Right lobe of liver (tissue), 6 donors: ENCODE measurements at regions not wholly inside any gene's neighbourhood (a gene's known extent, or its start where the extent isn't known, plus 50 kb on each side); places are given as distances from the start of the nearest gene placed in this dataset.
A peak's percentile ranks its signal among the peaks of the same experiment; 100 is the strongest.

Experiments used
- ATAC-seq, 4 donors: fragments of 200-7000 bp; cut with Tn5 transposase; one replicate each; pipeline ENCODE4 v1.9.1; 2020; ENCODE audit warnings: mild to moderate bottlenecking in 4 of 4, moderate library complexity in 4 of 4
- DNase-seq, 3 donors: peaks; one replicate each; pipeline ENCODE4 v3.0.0-alpha.2; 2020
- H3K27ac ChIP-seq, 3 donors: fragments of 200-600 bp; one replicate each; pipeline ENCODE4 v1.8.0; 2022
- H3K27me3 ChIP-seq, 2 donors: fragments of 200-600 bp; one replicate each; pipeline ENCODE4 v1.8.0; 2022
- H3K36me3 ChIP-seq, 4 donors: fragments of 200-600 bp; sonication (generic) in 1 of 4; one replicate each; pipeline versions ENCODE4 v1.5.1 to v1.8.0; 2017 to 2022; ENCODE audit warnings: control low read depth in 1 of 4
- H3K4me1 ChIP-seq, 4 donors: fragments of 200-600 bp; sonication (generic) in 1 of 4; one replicate each; pipeline versions ENCODE4 v1.5.1 to v1.8.0; 2017 to 2022; ENCODE audit warnings: control low read depth in 1 of 4
- H3K4me3 ChIP-seq, 3 donors: fragments of 200-600 bp; one replicate each; pipeline ENCODE4 v1.8.0; 2022
- H3K9me3 ChIP-seq, 4 donors: fragments of 200-600 bp; sonication (generic) in 1 of 4; one replicate each; pipeline versions ENCODE4 v1.5.1 to v1.8.0; 2017 to 2022; ENCODE audit warnings: control low read depth in 1 of 4
- CTCF ChIP-seq, 4 donors: fragments of 200-600 bp in 3 of 4; fragments of 450-650 bp in 1 of 4; IDR thresholded peaks; one replicate each; pipeline versions ENCODE4 v1.5.1 to v1.8.0; 2016 to 2022; ENCODE audit warnings: antibody characterized with exemption in 4 of 4, mild to moderate bottlenecking in 2 of 4
- POLR2A ChIP-seq: fragments of 450-650 bp; IDR thresholded peaks from one replicate; pipeline ENCODE4 v1.6.1; 2017; ENCODE audit warnings: antibody characterized with exemption, mild to moderate bottlenecking
- WGBS: methylation state at CpG from one replicate; pipeline ENCODE4 v1.1.6; 2018; ENCODE audit warnings: low coverage, low lambda C conversion rate; ENCODE audit not compliant: insufficient coverage; ENCODE audit errors: missing lambda C conversion rate; 5-methylcytosine and 5-hydroxymethylcytosine counted together
- intact Hi-C, 2 donors: fragments of 100-400 bp; cut with DNase I; formaldehyde crosslinking; loops; one replicate each; pipeline versions ENCODE4 v1.11.2 to v1.14.1; 2022
- donor health status: DM: no; HTN: yes; CAD: no.
- donor health status: DM: no; HTN: no; CAD: no.
- donor health status: DM: no; HTN: no; CAD: no.
- donor health status: DM: no; HTN: yes; CAD: no.
- donor health status: DM: no; HTN: yes; CAD: no.

- DNase-seq, result no peak
- no peak for ATAC-seq
- H3K36me3 ChIP-seq, result no peaks in the 10 kb centered on the region
- TF ChIP-seq CTCF (IDR thresholded peaks at IDR 0.05) (no peak), POLR2A (no peak)
- H3K27me3 ChIP-seq, result no peaks in the 10 kb centered on the region
- intact Hi-C loops, result no loop called here
- no peak overlapping the region for H3K4me3 ChIP-seq
- no peak overlapping the region for H3K27ac ChIP-seq
- H3K9me3 ChIP-seq, result no peaks in the 10 kb centered on the region
- no peaks in the 10 kb centered on the region for H3K4me1 ChIP-seq
- 86% methylated on average over 3 of the region's 3 CpGs for WGBS
Measured at GRCh38 chr2:234433201-234433600, 63.7 kb downstream of the ARL4C start.

GRCh38 chr2:234430871-234431270 lies 66.0 kb downstream of the ARL4C start:
- H3K27me3 ChIP-seq, result no peaks in the 10 kb centered on the region
- no peaks in the 10 kb centered on the region for H3K4me1 ChIP-seq
- H3K27ac ChIP-seq, result no peak overlapping the region
- TF ChIP-seq CTCF (IDR thresholded peaks at IDR 0.05) (no peak), POLR2A (no peak)
- no peaks in the 10 kb centered on the region for H3K36me3 ChIP-seq
- intact Hi-C loops, result no loop called here
- no peaks in the 10 kb centered on the region for H3K9me3 ChIP-seq
- ATAC-seq, result no peak
- no peak overlapping the region for H3K4me3 ChIP-seq
- 40% methylated on average over 2 of the region's 2 CpGs for WGBS
- DNase-seq, result no peak

- Histone ChIP-seq H3K4me3 (no peak overlapping the region), H3K27ac (no peak overlapping the region), H3K4me1 (no peaks in the 10 kb centered on the region), H3K27me3 (no peaks in the 10 kb centered on the region), H3K9me3 (no peaks in the 10 kb centered on the region), H3K36me3 (no peaks in the 10 kb centered on the region)
- TF ChIP-seq POLR2A (no peak), CTCF (IDR thresholded peaks at IDR 0.05) (no peak)
- no peak for DNase-seq
- 30% methylated on average over 2 of the region's 5 CpGs for WGBS
- ATAC-seq, result no peak
- intact Hi-C loops, result no loop called here
Measured at GRCh38 chr2:234429265-234429664, 67.6 kb downstream of the ARL4C start.

- ATAC-seq (peak in 3 of 4 donors; percentile 20 to 31 (median 23)), DNase-seq (no peak)
- TF ChIP-seq POLR2A (no peak), CTCF (IDR thresholded peaks at IDR 0.05) (no peak)
- WGBS, result 43% methylated on average over 10 of the region's 15 CpGs
- Histone ChIP-seq H3K9me3 (no peaks in the 10 kb centered on the region), H3K4me1 (no peaks in the 10 kb centered on the region), H3K27ac (peak overlapping the region in 1 of 3 donors; percentile 33), H3K36me3 (no peaks in the 10 kb centered on the region), H3K4me3 (no peak overlapping the region), H3K27me3 (no peaks in the 10 kb centered on the region)
- intact Hi-C loops, result no loop called here
Measured at GRCh38 chr2:234427081-234428061, 69.5 kb downstream of the ARL4C start.
